GM23338 (cell line): ENCODE measurements at regions not wholly inside any gene's neighbourhood (a gene's known extent, or its start where the extent isn't known, plus 50 kb on each side); places are given as distances from the start of the nearest gene placed in this dataset.

Experiments used
- ATAC-seq: fragments of 200-7000 bp; cut with Tn5 transposase; 3 replicates; pipeline ENCODE4 v1.9.1; 2020
- DNase-seq: peaks from one replicate; pipeline ENCODE4 v3.0.0-alpha.2; 2015; ENCODE audit warnings: low spot score
- H2AFZ ChIP-seq: fragments of 200-600 bp; sonication (generic); 2 replicates; pipeline ENCODE4 v1.8.0; 2016; ENCODE audit warnings: antibody characterized with exemption, mild to moderate bottlenecking, moderate library complexity
- H3F3A ChIP-seq: fragments of 200-600 bp; sonication (generic); replicated peaks from 2 replicates; pipeline ENCODE4 v1.8.0; 2017; ENCODE audit warnings: antibody characterized with exemption, mixed run types, low read depth
- H3K27ac ChIP-seq: fragments of 200-600 bp; sonication (generic); 2 replicates; pipeline ENCODE4 v1.6.1; 2016; ENCODE audit warnings: low read depth
- H3K27me3 ChIP-seq: fragments of 200-600 bp; sonication (generic); 2 replicates; pipeline ENCODE4 v1.8.0; 2016; ENCODE audit warnings: mild to moderate bottlenecking, mixed run types, moderate library complexity; ENCODE audit not compliant: insufficient read depth
- H3K36me3 ChIP-seq: fragments of 200-600 bp; sonication (generic); 2 replicates; pipeline ENCODE4 v1.8.0; 2016; ENCODE audit warnings: mild to moderate bottlenecking; ENCODE audit not compliant: insufficient read depth
- H3K4me1 ChIP-seq: fragments of 200-600 bp; sonication (generic); 2 replicates; pipeline ENCODE4 v1.8.0; 2016; ENCODE audit warnings: mild to moderate bottlenecking, moderate library complexity; ENCODE audit not compliant: insufficient read depth
- H3K4me2 ChIP-seq: fragments of 200-600 bp; sonication (generic); 2 replicates; pipeline ENCODE4 v1.7.1; 2017; ENCODE audit warnings: mixed run types
- H3K4me3 ChIP-seq: fragments of 200-600 bp; sonication (generic); 2 replicates; pipeline ENCODE4 v1.6.1; 2016; ENCODE audit warnings: mixed run types
- H3K79me2 ChIP-seq: fragments of 200-600 bp; sonication (generic); replicated peaks from 2 replicates; pipeline ENCODE4 v1.8.0; 2017; ENCODE audit warnings: mild to moderate bottlenecking; ENCODE audit not compliant: insufficient read depth
- H3K9me2 ChIP-seq: fragments of 200-600 bp; sonication (generic); 2 replicates; pipeline ENCODE4 v1.8.0; 2017; ENCODE audit not compliant: insufficient read depth
- H4K20me1 ChIP-seq: fragments of 200-600 bp; sonication (generic); replicated peaks from 2 replicates; pipeline ENCODE4 v1.8.0; 2017; ENCODE audit warnings: mild to moderate bottlenecking; ENCODE audit not compliant: insufficient read depth
- H3K27ac Mint-ChIP-seq: 2 replicates; pipeline ENCODE4 v1.8.0; 2020; ENCODE audit warnings: inconsistent platforms, mild to moderate bottlenecking, moderate library complexity, mixed read lengths
- H3K27me3 Mint-ChIP-seq: 3 replicates; pipeline ENCODE4 v1.8.0; 2022; ENCODE audit warnings: low read depth, mild to moderate bottlenecking, moderate library complexity, mixed read lengths, inconsistent platforms; ENCODE audit not compliant: insufficient read depth, poor library complexity
- H3K36me3 Mint-ChIP-seq: 3 replicates; pipeline ENCODE4 v1.8.0; 2021; ENCODE audit warnings: low read depth, mild to moderate bottlenecking, inconsistent platforms, moderate library complexity, mixed read lengths
- H3K4me1 Mint-ChIP-seq: 3 replicates; pipeline ENCODE4 v1.8.0; 2020; ENCODE audit warnings: mild to moderate bottlenecking, inconsistent platforms, mixed read lengths
- H3K4me3 Mint-ChIP-seq: 3 replicates; pipeline ENCODE4 v1.8.0; 2021; ENCODE audit warnings: moderate library complexity, mild to moderate bottlenecking, inconsistent platforms, mixed read lengths
- H3K9me3 Mint-ChIP-seq: 3 replicates; pipeline ENCODE4 v1.8.0; 2020; ENCODE audit warnings: moderate library complexity, mild to moderate bottlenecking, inconsistent platforms, mixed read lengths
- CREB1 ChIP-seq: fragments of 250-450 bp; sonication (Bioruptor Pico); IDR thresholded peaks from 2 replicates; pipeline ENCODE4 v1.5.0; 2020; ENCODE audit warnings: low read depth, mild to moderate bottlenecking, moderate library complexity
- CTCF ChIP-seq, 2 experiments: fragments of 200-600 bp in 1 of 2; sonication (generic) in 1 of 2; conservative IDR thresholded peaks; 2 replicates each; pipeline versions ENCODE4 v1.5.1 to v1.6.1; 2016 to 2017; ENCODE audit warnings: antibody characterized with exemption in 2 of 2, low read depth in 2 of 2, mild to moderate bottlenecking in 2 of 2, moderate library complexity in 1 of 2
- EZH2 ChIP-seq: fragments of 200-600 bp; sonication (generic); IDR thresholded peaks from one replicate; pipeline ENCODE4 v1.8.0; 2017; ENCODE audit warnings: antibody characterized with exemption, mild to moderate bottlenecking, low read depth; ENCODE audit not compliant: unreplicated experiment
- JUNB ChIP-seq: IDR thresholded peaks from one replicate; pipeline ENCODE4 v1.6.1; 2016; ENCODE audit warnings: antibody characterized with exemption; ENCODE audit not compliant: unreplicated experiment
- POLR2AphosphoS5 ChIP-seq: IDR thresholded peaks from 2 replicates; pipeline ENCODE4 v1.6.1; 2016; ENCODE audit warnings: antibody characterized with exemption, low read depth
- REST ChIP-seq: IDR thresholded peaks from one replicate; pipeline ENCODE4 v1.6.1; 2018; ENCODE audit warnings: antibody characterized with exemption; ENCODE audit not compliant: unreplicated experiment
- STAT1 ChIP-seq: IDR thresholded peaks from one replicate; pipeline ENCODE4 v1.6.1; 2016; ENCODE audit warnings: antibody characterized with exemption; ENCODE audit not compliant: unreplicated experiment
- ZNF114 ChIP-seq: fragments of 250-450 bp; sonication (Bioruptor Pico); IDR thresholded peaks from 2 replicates; pipeline ENCODE4 v1.5.0; 2020; ENCODE audit warnings: mild to moderate bottlenecking, moderate library complexity
- ZNF331 ChIP-seq: fragments of 250-450 bp; sonication (Bioruptor Pico); IDR thresholded peaks from 2 replicates; pipeline ENCODE4 v1.5.0; 2020; ENCODE audit warnings: low read depth, mild to moderate bottlenecking, moderate library complexity
- ZNF462 ChIP-seq: fragments of 250-450 bp; sonication (Bioruptor Pico); IDR thresholded peaks from 2 replicates; pipeline ENCODE4 v1.5.0; 2020; ENCODE audit warnings: mild to moderate bottlenecking, moderate library complexity

GRCh38 chr6:148274809-148275208 is 67.8 kb upstream of the SASH1 start (continued):
- TF ChIP-seq ZNF462 (no peak), STAT1 (no peak), EZH2 (no peak), JUNB (no peak), CTCF (conservative IDR thresholded peaks at IDR 0.05; ENCODE audit: low read depth in 2 of 2) (no peak), POLR2AphosphoS5 (no peak)

- no peak for ATAC-seq
- Mint-ChIP-seq H3K9me3 (no peaks in the 10 kb centered on the region), H3K27ac (no peak overlapping the region), H3K36me3 (no peaks in the 10 kb centered on the region), H3K4me3 (no peak overlapping the region), H3K27me3 (no peaks in the 10 kb centered on the region), H3K4me1 (no peaks in the 10 kb centered on the region)
- no peaks in the 10 kb centered on the region for H3K36me3 ChIP-seq
- H3F3A ChIP-seq = no peaks in the 10 kb centered on the region
- no peaks in the 10 kb centered on the region for H4K20me1 ChIP-seq
- H3K4me3 ChIP-seq = no peak overlapping the region
- H3K27ac ChIP-seq = no peak overlapping the region
- H3K4me2 ChIP-seq = no peak overlapping the region
- H2AFZ ChIP-seq = no peak overlapping the region
- H3K4me1 ChIP-seq = no peaks in the 10 kb centered on the region
- H3K27me3 ChIP-seq = no peaks in the 10 kb centered on the region
- no peaks in the 10 kb centered on the region for H3K79me2 ChIP-seq
- H3K9me2 ChIP-seq = no peaks in the 10 kb centered on the region
- no peak for DNase-seq
- no peak for TF ChIP-seq POLR2AphosphoS5
- TF ChIP-seq JUNB = no peak
- no peak for TF ChIP-seq CREB1 (CRISPR knock-in tag)
- TF ChIP-seq REST = no peak
- TF ChIP-seq ZNF331 (CRISPR knock-in tag) = no peak
- no peak for TF ChIP-seq ZNF114 (CRISPR knock-in tag)
These were observed 57.4 kb upstream of the SASH1 start for GRCh38 chr6:148285205-148285604.
